HG02973 (cell line): ENCODE measurements at regions not wholly inside any gene's neighbourhood (a gene's known extent, or its start where the extent isn't known, plus 50 kb on each side); places are given as distances from the start of the nearest gene placed in this dataset.

Source experiments
- ATAC-seq: cut with Tn5 transposase; IDR thresholded peaks from one replicate; pipeline ENCODE4 v1.9.1; 2021; ENCODE audit warnings: moderate library complexity; ENCODE audit not compliant: unreplicated experiment

DNA sequence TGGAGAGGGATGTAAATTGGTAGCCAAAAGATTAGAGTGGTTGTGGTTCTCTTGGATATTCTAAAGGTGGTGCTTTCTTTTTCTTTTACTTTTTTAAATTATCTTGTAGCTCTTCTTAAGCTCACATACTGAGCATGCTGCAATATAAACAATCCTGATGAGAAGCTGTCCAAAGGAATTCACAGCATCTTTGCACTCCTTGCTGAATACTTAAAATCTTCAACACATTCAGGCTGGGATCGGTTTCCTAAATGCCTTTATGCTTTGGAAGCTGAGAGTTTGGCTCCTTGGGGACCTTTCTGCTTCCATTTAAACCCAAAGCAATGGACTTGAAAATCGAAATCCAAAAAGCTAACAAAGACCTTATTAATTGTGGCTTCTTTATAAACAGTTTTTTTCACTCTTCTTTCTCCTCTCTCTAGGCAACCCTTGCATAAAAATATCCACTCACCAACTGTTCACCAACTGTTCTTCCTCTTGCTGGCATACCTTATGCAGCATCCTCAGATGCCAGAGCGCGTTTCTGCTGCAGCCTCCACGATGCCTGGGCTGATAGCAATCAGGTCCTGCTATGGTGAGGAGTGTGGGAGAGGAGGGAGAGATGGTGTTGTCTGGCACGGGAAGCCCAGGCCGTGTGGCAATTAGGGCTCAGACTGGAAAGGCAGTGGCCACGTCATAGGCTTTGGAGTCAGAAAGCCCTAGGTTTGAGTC lies 535.8 kb upstream of the DAB1 start:
- no peak for ATAC-seq

DNA sequence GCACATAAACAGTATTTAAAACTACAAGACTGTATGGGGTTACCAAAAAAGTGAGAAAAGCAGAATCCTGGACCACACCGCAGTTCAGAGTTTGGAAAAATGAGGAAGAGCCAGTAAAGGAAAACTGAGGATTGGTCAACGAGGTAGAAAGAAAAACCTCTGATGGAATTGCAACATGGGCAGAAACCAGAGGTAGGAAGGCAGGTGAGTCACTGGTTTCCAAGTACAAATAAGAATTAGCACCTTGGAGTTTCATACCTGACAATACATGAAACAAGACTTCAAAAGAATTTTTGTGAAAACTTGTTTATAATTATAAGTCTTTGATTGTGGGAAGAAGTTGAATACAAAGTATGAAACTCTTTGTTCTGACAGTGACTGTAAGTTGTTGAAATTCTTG lies 533.7 kb upstream of the DAB1 start:
- ATAC-seq = no peak

- no peak for ATAC-seq
These were observed 527.5 kb upstream of the DAB1 start for GRCh38 chr1:57951390-57951789.

DNA sequence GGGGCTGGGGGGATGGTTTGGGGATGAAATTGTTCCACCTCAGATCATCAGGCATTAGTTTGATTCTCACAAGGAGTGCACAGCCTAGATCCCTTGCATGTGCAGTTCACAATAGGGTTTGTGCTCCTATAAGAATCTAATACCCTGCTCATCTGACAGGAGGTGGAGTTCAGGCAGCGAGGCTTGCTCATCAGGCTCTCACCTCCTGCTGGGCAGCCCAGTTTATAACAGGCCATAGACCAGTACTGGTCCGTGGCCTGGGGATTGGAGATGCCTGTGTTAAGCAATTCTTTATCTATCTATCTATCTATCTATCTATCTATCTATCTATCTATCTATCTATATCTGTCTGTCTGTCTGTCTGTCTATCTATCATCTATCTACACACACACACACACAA lies 525.3 kb upstream of the DAB1 start:
- no peak for ATAC-seq

DNA sequence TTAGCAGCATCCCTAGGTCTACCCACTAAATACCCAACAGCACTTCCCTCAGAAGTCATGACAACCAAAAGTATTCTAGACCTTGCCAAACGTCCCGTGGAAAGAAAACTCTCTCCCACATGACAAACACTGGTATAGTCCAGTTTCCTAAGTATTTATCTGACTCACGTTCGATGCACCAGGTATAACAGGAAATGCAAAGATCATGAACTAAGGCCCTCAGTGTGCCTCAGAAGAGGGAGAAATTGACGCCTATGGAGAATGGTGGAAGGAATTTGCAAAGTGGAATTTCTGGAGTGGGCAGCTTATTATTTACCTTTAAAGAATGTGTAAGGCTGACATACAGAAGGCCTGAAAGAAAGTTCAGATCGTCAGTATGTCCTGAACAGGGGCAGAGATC lies 523.6 kb upstream of the DAB1 start:
- ATAC-seq = no peak

DNA sequence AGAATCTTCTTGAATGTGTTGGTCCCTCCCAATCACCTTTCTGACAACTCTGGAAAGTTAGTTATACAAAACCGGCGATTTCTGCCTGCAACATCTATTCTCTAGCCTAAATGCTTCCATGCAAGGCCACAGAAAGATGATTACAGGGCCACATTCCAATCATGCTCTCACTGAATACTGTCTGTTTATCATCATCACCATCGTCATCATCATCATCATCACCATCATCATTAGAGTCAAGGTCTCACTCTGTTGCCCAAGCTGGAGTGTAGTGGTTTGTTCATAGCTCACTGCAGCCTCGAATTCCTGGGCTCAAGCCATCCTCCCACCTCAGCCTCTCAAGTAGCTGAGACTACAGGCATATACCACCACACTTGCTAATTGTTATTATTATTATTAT lies 521.2 kb upstream of the DAB1 start:
- no peak for ATAC-seq

GRCh38 chr1:57943365-57943764 lies 519.5 kb upstream of the DAB1 start:
- no peak for ATAC-seq

- ATAC-seq = no peak
These were observed 510.9 kb upstream of the DAB1 start for GRCh38 chr1:57934745-57935144.

DNA sequence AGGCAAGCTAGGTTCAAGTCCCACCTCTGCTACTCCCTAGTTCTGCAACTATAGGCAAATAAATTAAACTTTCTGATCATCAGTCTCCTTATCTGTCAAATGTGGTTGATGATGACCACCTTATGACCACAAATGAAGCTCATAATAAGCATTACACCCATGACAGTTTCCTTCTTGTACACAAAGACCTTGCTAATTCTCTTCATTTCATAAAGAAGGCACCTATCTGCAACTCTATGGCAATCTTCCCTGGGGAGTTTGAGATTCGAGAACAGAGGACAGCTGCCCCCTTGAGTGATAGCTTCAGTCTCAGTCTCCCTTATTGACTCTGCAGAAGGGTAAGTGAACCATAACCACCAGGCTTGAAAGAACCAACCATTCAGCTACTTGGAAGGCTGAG lies 503.1 kb upstream of the DAB1 start:
- no peak for ATAC-seq

DNA sequence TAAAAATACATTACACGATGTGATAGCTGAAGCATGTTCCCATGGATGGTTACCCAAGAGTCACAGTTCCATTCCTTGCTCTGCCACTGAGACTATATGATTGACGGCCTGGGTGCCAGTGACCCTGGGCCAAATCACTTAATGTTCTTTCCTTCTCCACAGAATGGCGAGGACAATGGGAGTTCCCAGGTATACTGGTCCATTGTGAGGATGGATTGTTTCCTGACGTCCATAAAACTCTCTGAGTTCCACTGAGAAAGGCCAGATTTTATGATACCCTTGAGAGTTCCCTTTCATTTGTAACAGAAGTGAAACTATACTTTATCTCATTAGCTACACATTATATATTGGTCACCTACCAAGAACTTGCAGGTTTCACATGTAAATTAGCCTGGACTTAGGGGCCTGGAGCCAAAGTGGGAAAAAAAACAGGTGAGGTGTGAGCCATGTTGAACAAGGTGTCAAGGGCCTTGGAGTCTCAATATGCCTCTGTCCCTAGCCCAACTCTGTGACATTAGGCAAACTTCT lies 502.2 kb upstream of the DAB1 start:
- ATAC-seq = no peak

DNA sequence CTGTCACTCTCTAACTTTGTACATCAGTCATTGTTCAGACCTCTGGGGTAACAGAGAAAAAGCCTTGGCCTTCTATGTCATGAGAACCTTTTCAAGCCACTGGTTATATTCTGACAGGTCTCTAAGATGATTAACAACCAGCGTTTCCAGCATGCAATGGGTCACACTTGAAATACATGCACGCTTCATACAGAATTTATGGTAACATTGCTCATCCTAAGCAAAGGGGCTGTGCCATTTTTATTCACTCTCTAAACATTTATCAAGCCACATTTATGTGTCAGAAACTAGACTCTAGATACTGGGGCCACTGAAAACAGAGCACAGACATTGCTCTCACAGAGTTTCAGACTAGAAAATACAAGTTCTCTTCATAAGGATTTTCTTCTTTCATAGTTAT lies 501.4 kb upstream of the DAB1 start:
- no peak for ATAC-seq

GRCh38 chr1:57922130-57922529 lies 498.3 kb upstream of the DAB1 start:
- no peak for ATAC-seq

DNA sequence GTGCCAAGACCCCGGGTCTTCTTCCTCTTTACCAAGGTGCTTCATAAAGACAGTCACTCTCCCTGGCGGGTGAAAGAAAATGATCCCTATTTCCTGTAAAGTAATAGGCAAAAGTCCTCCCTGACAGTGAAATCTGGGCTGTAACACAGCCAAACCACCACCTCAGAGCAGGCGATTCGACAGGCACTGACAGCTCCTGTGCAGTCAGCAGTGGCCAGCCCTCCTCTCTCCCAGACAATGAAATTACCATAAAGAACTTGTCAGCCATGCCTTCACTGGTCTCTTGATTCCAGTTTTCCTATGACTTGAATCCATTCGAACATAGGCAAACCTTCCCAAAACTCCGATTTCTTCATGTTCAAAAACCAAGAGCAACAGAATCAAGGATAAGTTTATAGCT lies 492.2 kb upstream of the DAB1 start:
- no peak for ATAC-seq

DNA sequence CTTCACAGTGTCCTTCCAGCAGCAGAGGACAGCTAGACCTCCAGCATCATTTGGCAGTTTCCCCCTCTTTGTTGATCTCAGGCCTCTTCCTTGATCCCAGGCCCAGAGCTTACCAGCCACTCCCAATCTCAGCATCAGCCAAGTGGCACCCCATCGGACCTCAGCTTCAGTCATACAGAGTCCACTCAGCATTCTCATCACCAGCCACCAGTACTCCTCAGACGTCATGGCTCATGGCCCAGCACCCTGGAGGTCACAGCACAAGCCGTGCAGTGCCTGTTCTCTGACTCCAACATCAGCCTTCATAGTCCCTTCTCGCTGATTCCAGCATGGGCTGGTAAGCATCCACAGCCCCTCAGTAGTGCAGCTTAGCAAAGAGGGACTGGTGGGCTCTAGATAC lies 487.6 kb upstream of the DAB1 start:
- ATAC-seq = no peak

GRCh38 chr1:57910782-57911181 lies 486.9 kb upstream of the DAB1 start:
- ATAC-seq = no peak

- no peak for ATAC-seq
These were observed 486.4 kb upstream of the DAB1 start for GRCh38 chr1:57910305-57910704.

- no peak for ATAC-seq
These were observed 484.5 kb upstream of the DAB1 start for GRCh38 chr1:57908147-57908890.

GRCh38 chr1:57901208-57901919 lies 477.5 kb upstream of the DAB1 start:
- no peak for ATAC-seq

DNA sequence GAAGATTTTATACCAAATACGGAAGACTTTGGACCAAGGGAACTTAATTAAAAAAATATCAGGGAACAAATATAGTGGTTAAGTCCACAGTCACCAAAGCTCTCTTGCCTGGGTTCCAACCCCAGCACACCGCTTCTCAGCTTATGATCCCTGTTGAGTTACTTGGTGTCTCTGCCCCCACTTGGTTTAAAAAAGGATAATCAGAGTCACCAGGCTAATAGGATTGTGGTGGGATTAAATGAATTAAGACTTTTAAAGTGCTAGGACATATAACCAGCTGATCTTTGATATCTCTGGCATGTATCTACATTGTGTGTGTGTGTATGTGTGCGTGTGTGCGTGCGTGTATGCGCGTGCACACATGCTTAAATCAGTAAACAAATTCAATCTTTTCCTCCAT lies 474.7 kb upstream of the DAB1 start:
- no peak for ATAC-seq

- no peak for ATAC-seq
These were observed 473.7 kb upstream of the DAB1 start for GRCh38 chr1:57897581-57897980.

GRCh38 chr1:57894315-57894714 lies 470.5 kb upstream of the DAB1 start:
- no peak for ATAC-seq
